ENCODE measurements at regions not wholly inside any gene's neighbourhood (a gene's known extent, or its start where the extent isn't known, plus 50 kb on each side); places are given as distances from the start of the nearest gene placed in this dataset.

GRCh38 chr6:96458771-96459170 lies 62.8 kb upstream of the UFL1 start:
- no peak for TF ChIP-seq TSHZ2 (CRISPR knock-in tag; IDR thresholded peaks at IDR 0.05)
- no peak for TF ChIP-seq PATZ1 (CRISPR knock-in tag; IDR thresholded peaks at IDR 0.05; ENCODE audit: borderline replicate concordance)
- no peak for TF ChIP-seq CREB5 (CRISPR knock-in tag; IDR thresholded peaks at IDR 0.05; ENCODE audit: low read depth)
- no peak for TF ChIP-seq ZFP3 (CRISPR knock-in tag; IDR thresholded peaks at IDR 0.05)
- TF ChIP-seq ESRRG (CRISPR knock-in tag; IDR thresholded peaks at IDR 0.05), result no peak
- no peak for TF ChIP-seq ARNTL (CRISPR knock-in tag; IDR thresholded peaks at IDR 0.05; ENCODE audit: borderline replicate concordance, low read depth)
- TF ChIP-seq CSRNP3 (CRISPR knock-in tag; IDR thresholded peaks at IDR 0.05), result no peak
- no peak for TF ChIP-seq ZNF70 (CRISPR knock-in tag; IDR thresholded peaks at IDR 0.05)
- no peak for TF ChIP-seq ZFP30 (CRISPR knock-in tag; IDR thresholded peaks at IDR 0.05)
- TF ChIP-seq BACH2 (CRISPR knock-in tag; IDR thresholded peaks at IDR 0.05; ENCODE audit: borderline replicate concordance), result no peak

All from SK-N-SH treated with all-trans-retinoic acid at 6 μM for 48 hours (cell line).